K562 (cell line): ENCODE measurements at regions not wholly inside any gene's neighbourhood (a gene's known extent, or its start where the extent isn't known, plus 50 kb on each side); places are given as distances from the start of the nearest gene placed in this dataset.

ENCODE experiments used
- ATAC-seq: fragments of 200-7000 bp; cut with Tn5 transposase; 3 replicates; pipeline ENCODE4 v1.9.1; 2020; ENCODE audit warnings: moderate library complexity
- BruUV-seq: library from RNA; stranded (reverse); fragments of 400-500 nt; replicated peaks from 2 replicates; lab custom pipeline; 2021; lab: Mats Ljungman, UMichigan
- CTCF ChIA-PET: fragments of 300-600 bp; formaldehyde crosslinking; extraction: SDS; loops from one replicate; lab custom pipeline; 2021; ENCODE audit warnings: low intra/inter-chr PET ratio; lab: Yijun Ruan, JAX
- POLR2A ChIA-PET: fragments of 300-600, 350-650 bp; sonication (Branson Sonifier 250); formaldehyde crosslinking; extraction: SDS; loops from one replicate; lab custom pipeline; 2021; ENCODE audit warnings: antibody characterized with exemption, inconsistent platforms; lab: Yijun Ruan, JAX
- DNase-seq, 4 experiments: peaks; one replicate each; pipeline versions ENCODE4 v3.0.0 to v3.0.0-alpha.2; 2011 to 2018; ENCODE audit warnings: low spot score in 3 of 4, mixed read lengths in 3 of 4; ENCODE audit errors: extremely low read depth in 1 of 4
- FAIRE-seq: peaks from 2 replicates; lab custom pipeline; 2011; peaks lifted over from hg19 to GRCh38; lab: Jason Lieb, UNC
- H2AFZ ChIP-seq: 2 replicates; pipeline ENCODE4 v1.6.0; 2011; ENCODE audit warnings: low read depth, low read length, control low read depth, inconsistent platforms
- H3K27ac ChIP-seq: fragments of 200-600 bp; 3 replicates; pipeline ENCODE4 v1.8.0; 2011; ENCODE audit warnings: low read depth, mild to moderate bottlenecking, control low read depth, inconsistent platforms, low read length, moderate library complexity, mixed read lengths; ENCODE audit errors: extremely low read depth
- H3K27me3 ChIP-seq, 2 experiments: fragments of 300-600 bp in 1 of 2; 2 replicates in 1 of 2; 3 replicates in 1 of 2; pipeline versions ENCODE4 v1.6.0 to v1.8.0; 2011; ENCODE audit warnings: inconsistent platforms in 2 of 2, low read length in 2 of 2, mild to moderate bottlenecking in 1 of 2, mixed read lengths in 1 of 2, moderate library complexity in 1 of 2; ENCODE audit not compliant: control insufficient read depth in 2 of 2, insufficient read depth in 2 of 2
- H3K36me3 ChIP-seq: fragments of 300-600 bp; 3 replicates; pipeline ENCODE4 v1.8.0; 2011; ENCODE audit warnings: mild to moderate bottlenecking, low read length, inconsistent platforms; ENCODE audit not compliant: control insufficient read depth, insufficient read depth
- H3K4me1 ChIP-seq, 2 experiments: fragments of 200-600 bp in 1 of 2; replicated peaks in 1 of 2; 2 replicates in 1 of 2; 3 replicates in 1 of 2; pipeline versions ENCODE4 v1.5.1 to v1.8.0; 2011; ENCODE audit warnings: inconsistent platforms in 2 of 2, low read length in 2 of 2, mild to moderate bottlenecking in 1 of 2, mixed read lengths in 1 of 2, moderate library complexity in 1 of 2; ENCODE audit not compliant: control insufficient read depth in 2 of 2, insufficient read depth in 2 of 2
- H3K4me2 ChIP-seq: 2 replicates; pipeline ENCODE4 v1.6.1; 2011; ENCODE audit warnings: low read length, control low read depth, inconsistent platforms, mixed read lengths; ENCODE audit not compliant: insufficient read depth
- H3K4me3 ChIP-seq: fragments of 200-600 bp; sonication (generic), shearing (Covaris generic); 2 replicates; pipeline ENCODE4 v1.5.1; 2016; ENCODE audit warnings: control low read depth, inconsistent platforms
- H3K79me2 ChIP-seq: fragments of 200-600 bp; 3 replicates; pipeline ENCODE4 v1.8.0; 2011; ENCODE audit warnings: low read length, inconsistent platforms; ENCODE audit not compliant: control insufficient read depth, insufficient read depth
- H3K9ac ChIP-seq, 2 experiments: 2 replicates each; pipeline versions ENCODE4 v1.6.0 to v1.6.1; 2011; ENCODE audit warnings: low read depth in 2 of 2, low read length in 2 of 2, control low read depth in 1 of 2, inconsistent platforms in 1 of 2, mild to moderate bottlenecking in 1 of 2, mixed read lengths in 1 of 2; ENCODE audit not compliant: insufficient read depth in 1 of 2
- H3K9me1 ChIP-seq: one replicate; pipeline ENCODE4 v1.6.0; 2011; ENCODE audit warnings: inconsistent platforms, mild to moderate bottlenecking, low read length, moderate library complexity; ENCODE audit not compliant: control insufficient read depth, insufficient read depth
- H3K9me3 ChIP-seq: replicated peaks from 2 replicates; pipeline ENCODE4 v1.5.1; 2011; ENCODE audit warnings: low read depth, low read length, inconsistent platforms; ENCODE audit not compliant: control insufficient read depth, insufficient read depth
- H4K20me1 ChIP-seq: replicated peaks from 2 replicates; pipeline ENCODE4 v1.6.1; 2011; ENCODE audit warnings: low read length, inconsistent platforms, mixed read lengths; ENCODE audit not compliant: control insufficient read depth, insufficient read depth
- DDX20 ChIP-seq: fragments of 450-650 bp; IDR thresholded peaks from 2 replicates; pipeline ENCODE4 v1.6.1; 2016; ENCODE audit warnings: missing genetic modification characterization, low read depth, mild to moderate bottlenecking, missing compliant biosample characterization, moderate library complexity
- HDGF ChIP-seq: fragments of 450-650 bp; IDR thresholded peaks from 2 replicates; pipeline ENCODE4 v1.6.1; 2016
- HSF4 ChIP-seq: fragments of 250-450 bp; sonication (Bioruptor Pico); IDR thresholded peaks from 2 replicates; pipeline ENCODE4 v2.1.2; 2022; ENCODE audit warnings: mild to moderate bottlenecking, moderate library complexity, borderline replicate concordance
- NCOA6 ChIP-seq: fragments of 450-650 bp; IDR thresholded peaks from 2 replicates; pipeline ENCODE4 v1.6.1; 2017; ENCODE audit warnings: mild to moderate bottlenecking
- PHF8 ChIP-seq: fragments of 200-600 bp; sonication (generic); IDR thresholded peaks from 2 replicates; pipeline ENCODE4 v1.6.1; 2012; ENCODE audit warnings: mixed run types, mild to moderate bottlenecking, inconsistent platforms, low read length, moderate library complexity, borderline replicate concordance
- TAL1 ChIP-seq: fragments of 450-650 bp; IDR thresholded peaks from 2 replicates; pipeline ENCODE4 v1.6.1; 2016; ENCODE audit warnings: mild to moderate bottlenecking
- YY1 ChIP-seq, 3 experiments: IDR thresholded peaks; 2 replicates each; pipeline ENCODE4 v1.6.1; 2011; ENCODE audit warnings: low read length in 2 of 3, mild to moderate bottlenecking in 2 of 3, moderate library complexity in 2 of 3, borderline replicate concordance in 1 of 3, control low read depth in 1 of 3, low read depth in 1 of 3; ENCODE audit not compliant: insufficient read depth in 3 of 3, insufficient replicate concordance in 2 of 3, control insufficient read depth in 1 of 3, insufficient read length in 1 of 3; ENCODE audit errors: extremely low read depth in 1 of 3
- ZBTB7A ChIP-seq: IDR thresholded peaks from 2 replicates; pipeline ENCODE4 v1.6.1; 2011; ENCODE audit warnings: low read depth, mild to moderate bottlenecking, low read length, moderate library complexity, borderline replicate concordance; ENCODE audit not compliant: control insufficient read depth
- ZFX ChIP-seq: sonication (generic); formaldehyde crosslinking; IDR thresholded peaks from 2 replicates; pipeline ENCODE4 v1.8.0; 2022; ENCODE audit warnings: mild to moderate bottlenecking, missing genetic modification reagents, moderate library complexity
- ZKSCAN3 ChIP-seq: fragments of 250-450 bp; sonication (Bioruptor Pico); IDR thresholded peaks from 2 replicates; pipeline ENCODE4 v1.4.0; 2020
- ZNF764 ChIP-seq: fragments of 250-450 bp; sonication (Bioruptor Pico); IDR thresholded peaks from 2 replicates; pipeline ENCODE4 v1.4.0; 2020; ENCODE audit warnings: low read depth, mild to moderate bottlenecking, moderate library complexity
- ZNF778 ChIP-seq: fragments of 450-650 bp; formaldehyde crosslinking; IDR thresholded peaks from 2 replicates; pipeline ENCODE4 v1.4.0; 2020; ENCODE audit warnings: mild to moderate bottlenecking, moderate library complexity
- ZNF830 ChIP-seq: fragments of 250-450 bp; sonication (Bioruptor Pico); IDR thresholded peaks from 2 replicates; pipeline ENCODE4 v1.5.0; 2021; ENCODE audit warnings: mild to moderate bottlenecking
- WGBS: fragments of 100-300 bp; shearing (Covaris generic); methylation state at CpG from one replicate; pipeline ENCODE4 v1.1.6; 2016; ENCODE audit warnings: low coverage, mixed read lengths; ENCODE audit not compliant: insufficient coverage; ENCODE audit errors: missing lambda C conversion rate; 5-methylcytosine and 5-hydroxymethylcytosine counted together
- in situ Hi-C: fragments of 300-500 bp; cut with MboI; formaldehyde crosslinking; loops from 4 replicates; pipeline ENCODE4 v1.15.0; 2018; ENCODE audit warnings: inconsistent platforms, mixed read lengths
- intact Hi-C: fragments of 100-400 bp; cut with micrococcal nuclease; formaldehyde crosslinking; loops from 2 replicates; pipeline ENCODE4 v1.14.2; 2022
- TF ChIP-seq, protein P1 (sequence below), 2 experiments: fragments of 150-350 bp in 1 of 2; IDR thresholded peaks; 2 replicates each; pipeline ENCODE4 v1.6.1; 2012 to 2016; ENCODE audit warnings: low read depth in 2 of 2, low read length in 2 of 2, mild to moderate bottlenecking in 1 of 2, moderate library complexity in 1 of 2

GRCh38 chr12:94803939-94804338, 153.6 kb upstream of the TMCC3 start:
- FAIRE-seq (no peak), DNase-seq (no peak), ATAC-seq (no peak)
- no peaks in the 10 kb centered on the region for H4K20me1 ChIP-seq
- no peak overlapping the region for H3K4me2 ChIP-seq
- no peak overlapping the region for H3K9ac ChIP-seq
- CTCF ChIA-PET = no interaction called here
- POLR2A ChIA-PET = no interaction called here
- 0% methylated on average over 4 of the region's 4 CpGs for WGBS
- no peaks in the 10 kb centered on the region for H3K9me3 ChIP-seq
- no peak overlapping the region for H3K27ac ChIP-seq
- H2AFZ ChIP-seq = no peak overlapping the region
- no peak for TF ChIP-seq ZNF830 (CRISPR knock-in tag)
- TF ChIP-seq HSF4 (CRISPR knock-in tag) = no peak
- no peak for TF ChIP-seq TAL1
- TF ChIP-seq HDGF = no peak
- no peak for TF ChIP-seq NCOA6
- no peak for TF ChIP-seq YY1 (IDR thresholded peaks at IDR 0.05; ENCODE audit: borderline replicate concordance in 1 of 3, control insufficient read depth in 1 of 3, extremely low read depth in 1 of 3, insufficient read depth in 3 of 3, insufficient read length in 1 of 3, insufficient replicate concordance in 2 of 3, low read depth in 1 of 3, low read length in 2 of 3)
- no peak for TF ChIP-seq ZBTB7A
- no peaks in the 10 kb centered on the region for H3K36me3 ChIP-seq
- intact Hi-C loops = no loop called here
- H3K27me3 ChIP-seq = peaks cover 0 to 11% of the 10 kb centered on the region in 2 experiments; a peak in 1 of 5 replicates
- no peak overlapping the region for H3K4me3 ChIP-seq
- BruUV-seq = no TSS peak
- H3K4me1 ChIP-seq = no peaks in the 10 kb centered on the region
- no peaks in the 10 kb centered on the region for H3K9me1 ChIP-seq
- in situ Hi-C loops = no loop called here
- no peaks in the 10 kb centered on the region for H3K79me2 ChIP-seq

DNA sequence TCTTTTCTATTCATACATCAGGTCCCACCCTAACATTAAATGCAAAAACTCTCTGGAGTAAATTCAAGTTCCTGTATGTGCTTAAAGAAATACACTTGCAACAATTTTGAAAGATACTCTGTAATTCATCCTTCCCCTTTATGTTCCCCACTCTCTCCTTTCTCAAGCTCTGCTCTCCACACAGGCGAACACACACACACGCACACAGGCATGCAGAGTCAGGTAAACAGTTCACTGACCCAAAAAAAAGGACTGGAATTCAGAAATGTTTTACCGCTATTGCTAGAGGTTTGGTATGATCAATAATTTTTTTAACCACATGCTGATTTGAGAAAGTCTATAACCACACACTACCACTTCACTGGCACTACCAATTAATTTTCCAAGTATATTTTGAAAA, 152.4 kb upstream of the TMCC3 start:
- no TSS peak for BruUV-seq
- Histone ChIP-seq H3K4me1 (no peaks in the 10 kb centered on the region), H3K27me3 (peaks cover 0 to 11% of the 10 kb centered on the region in 2 experiments; a peak in 1 of 5 replicates), H3K36me3 (no peaks in the 10 kb centered on the region), H3K4me2 (no peak overlapping the region), H4K20me1 (no peaks in the 10 kb centered on the region), H3K79me2 (no peaks in the 10 kb centered on the region), H3K9ac (no peak overlapping the region), H2AFZ (no peak overlapping the region), H3K4me3 (no peak overlapping the region), H3K9me3 (no peaks in the 10 kb centered on the region), H3K9me1 (no peaks in the 10 kb centered on the region), H3K27ac (no peak overlapping the region)
- ATAC-seq (no peak), DNase-seq (no peak), FAIRE-seq (no peak)
- ChIA-PET POLR2A (no interaction called here), CTCF (no interaction called here)
- 0% methylated on average over 3 of the region's 3 CpGs for WGBS
- intact Hi-C loops = no loop called here
- in situ Hi-C loops = no loop called here
- no peak for TF ChIP-seq PHF8
- TF ChIP-seq, protein P1, sequence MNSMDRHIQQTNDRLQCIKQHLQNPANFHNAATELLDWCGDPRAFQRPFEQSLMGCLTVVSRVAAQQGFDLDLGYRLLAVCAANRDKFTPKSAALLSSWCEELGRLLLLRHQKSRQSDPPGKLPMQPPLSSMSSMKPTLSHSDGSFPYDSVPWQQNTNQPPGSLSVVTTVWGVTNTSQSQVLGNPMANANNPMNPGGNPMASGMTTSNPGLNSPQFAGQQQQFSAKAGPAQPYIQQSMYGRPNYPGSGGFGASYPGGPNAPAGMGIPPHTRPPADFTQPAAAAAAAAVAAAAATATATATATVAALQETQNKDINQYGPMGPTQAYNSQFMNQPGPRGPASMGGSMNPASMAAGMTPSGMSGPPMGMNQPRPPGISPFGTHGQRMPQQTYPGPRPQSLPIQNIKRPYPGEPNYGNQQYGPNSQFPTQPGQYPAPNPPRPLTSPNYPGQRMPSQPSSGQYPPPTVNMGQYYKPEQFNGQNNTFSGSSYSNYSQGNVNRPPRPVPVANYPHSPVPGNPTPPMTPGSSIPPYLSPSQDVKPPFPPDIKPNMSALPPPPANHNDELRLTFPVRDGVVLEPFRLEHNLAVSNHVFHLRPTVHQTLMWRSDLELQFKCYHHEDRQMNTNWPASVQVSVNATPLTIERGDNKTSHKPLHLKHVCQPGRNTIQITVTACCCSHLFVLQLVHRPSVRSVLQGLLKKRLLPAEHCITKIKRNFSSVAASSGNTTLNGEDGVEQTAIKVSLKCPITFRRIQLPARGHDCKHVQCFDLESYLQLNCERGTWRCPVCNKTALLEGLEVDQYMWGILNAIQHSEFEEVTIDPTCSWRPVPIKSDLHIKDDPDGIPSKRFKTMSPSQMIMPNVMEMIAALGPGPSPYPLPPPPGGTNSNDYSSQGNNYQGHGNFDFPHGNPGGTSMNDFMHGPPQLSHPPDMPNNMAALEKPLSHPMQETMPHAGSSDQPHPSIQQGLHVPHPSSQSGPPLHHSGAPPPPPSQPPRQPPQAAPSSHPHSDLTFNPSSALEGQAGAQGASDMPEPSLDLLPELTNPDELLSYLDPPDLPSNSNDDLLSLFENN (IDR thresholded peaks at IDR 0.05; ENCODE audit: low read depth in 2 of 2, low read length in 2 of 2) = no peak
- no peak for TF ChIP-seq ZFX (CRISPR knock-in tag)
- no peak for TF ChIP-seq ZNF764 (CRISPR knock-in tag)
- no peak for TF ChIP-seq DDX20
- no peak for TF ChIP-seq ZKSCAN3 (CRISPR knock-in tag)
- no peak for TF ChIP-seq ZNF778 (CRISPR knock-in tag)
